ENCODE measurements at regions not wholly inside any gene's neighbourhood (a gene's known extent, or its start where the extent isn't known, plus 50 kb on each side); places are given as distances from the start of the nearest gene placed in this dataset.

DNA sequence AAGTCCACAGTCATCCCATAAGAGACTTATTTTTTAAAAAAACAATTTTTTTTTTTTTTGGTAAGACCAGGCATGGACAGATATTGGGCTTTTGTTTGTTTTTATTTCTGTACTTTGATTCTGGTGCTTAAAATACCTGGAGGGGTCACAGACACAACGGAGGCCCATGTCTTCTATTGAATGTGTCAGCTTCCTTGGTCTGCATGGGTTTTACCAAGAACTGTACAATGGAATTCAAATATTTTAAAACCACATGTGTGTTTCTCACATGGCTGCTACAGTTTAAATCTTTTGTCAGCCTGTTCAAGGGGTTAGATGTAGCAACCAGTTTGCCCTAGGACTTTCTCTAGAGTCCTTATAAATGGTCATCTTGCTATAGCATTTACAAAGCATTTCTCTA, 139.8 kb downstream of the SOX4 start:
- Histone ChIP-seq H3K4me1 (ENCODE audit: control insufficient read depth in 1 of 2, insufficient read depth in 2 of 2, low read depth in 1 of 2, low read length in 1 of 2) (peaks cover 13 to 15% of the 10 kb centered on the region in 2 experiments), H3K27me3 (ENCODE audit: insufficient read depth) (no peaks in the 10 kb centered on the region), H3K4me3 (ENCODE audit: low read depth in 2 of 2, low read length in 1 of 2) (no peak overlapping the region), H2AFZ (ENCODE audit: low read depth) (no peak overlapping the region), H3K9me3 (no peaks in the 10 kb centered on the region), H3F3A (replicated peaks; ENCODE audit: insufficient read depth) (peaks cover 9% of the 10 kb centered on the region), H3K4me2 (peak overlapping the region; percentile 46; the same call in 1 of the 2 replicates), H3K79me2 (ENCODE audit: insufficient read depth) (peaks cover 80% of the 10 kb centered on the region), H3K36me3 (replicated peaks in 1 of 2; ENCODE audit: control insufficient read depth in 1 of 2, insufficient read depth in 2 of 2, low read length in 1 of 2) (no peaks in the 10 kb centered on the region), H3K27ac (ENCODE audit: low read depth in 2 of 2, low read length in 1 of 2) (peak overlapping the region; percentile 31 to 57; a peak in 2 of 4 replicates), H3K9ac (no peak overlapping the region), H3K9me2 (no peaks in the 10 kb centered on the region), H4K20me1 (ENCODE audit: insufficient read depth) (peaks cover 13% of the 10 kb centered on the region; the same call in 1 of the 2 replicates)
- WGBS (ENCODE audit: low lambda C conversion rate) = 26% methylated on average over 1 of the region's 1 CpG
- DNase-seq = no peak
- TF ChIP-seq, protein P1, sequence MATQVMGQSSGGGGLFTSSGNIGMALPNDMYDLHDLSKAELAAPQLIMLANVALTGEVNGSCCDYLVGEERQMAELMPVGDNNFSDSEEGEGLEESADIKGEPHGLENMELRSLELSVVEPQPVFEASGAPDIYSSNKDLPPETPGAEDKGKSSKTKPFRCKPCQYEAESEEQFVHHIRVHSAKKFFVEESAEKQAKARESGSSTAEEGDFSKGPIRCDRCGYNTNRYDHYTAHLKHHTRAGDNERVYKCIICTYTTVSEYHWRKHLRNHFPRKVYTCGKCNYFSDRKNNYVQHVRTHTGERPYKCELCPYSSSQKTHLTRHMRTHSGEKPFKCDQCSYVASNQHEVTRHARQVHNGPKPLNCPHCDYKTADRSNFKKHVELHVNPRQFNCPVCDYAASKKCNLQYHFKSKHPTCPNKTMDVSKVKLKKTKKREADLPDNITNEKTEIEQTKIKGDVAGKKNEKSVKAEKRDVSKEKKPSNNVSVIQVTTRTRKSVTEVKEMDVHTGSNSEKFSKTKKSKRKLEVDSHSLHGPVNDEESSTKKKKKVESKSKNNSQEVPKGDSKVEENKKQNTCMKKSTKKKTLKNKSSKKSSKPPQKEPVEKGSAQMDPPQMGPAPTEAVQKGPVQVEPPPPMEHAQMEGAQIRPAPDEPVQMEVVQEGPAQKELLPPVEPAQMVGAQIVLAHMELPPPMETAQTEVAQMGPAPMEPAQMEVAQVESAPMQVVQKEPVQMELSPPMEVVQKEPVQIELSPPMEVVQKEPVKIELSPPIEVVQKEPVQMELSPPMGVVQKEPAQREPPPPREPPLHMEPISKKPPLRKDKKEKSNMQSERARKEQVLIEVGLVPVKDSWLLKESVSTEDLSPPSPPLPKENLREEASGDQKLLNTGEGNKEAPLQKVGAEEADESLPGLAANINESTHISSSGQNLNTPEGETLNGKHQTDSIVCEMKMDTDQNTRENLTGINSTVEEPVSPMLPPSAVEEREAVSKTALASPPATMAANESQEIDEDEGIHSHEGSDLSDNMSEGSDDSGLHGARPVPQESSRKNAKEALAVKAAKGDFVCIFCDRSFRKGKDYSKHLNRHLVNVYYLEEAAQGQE (IDR thresholded peaks at IDR 0.05; ENCODE audit: low read depth, low read length) = no peak
- TF ChIP-seq GATA2 (CRISPR knock-in tag; IDR thresholded peaks at IDR 0.05) (no peak), FOXJ3 (CRISPR knock-in tag; IDR thresholded peaks at IDR 0.05) (no peak), POLR2AphosphoS5 (IDR thresholded peaks at IDR 0.05; ENCODE audit: low read depth, low read length) (no peak), MEF2A (IDR thresholded peaks at IDR 0.05; ENCODE audit: borderline replicate concordance, low read depth) (no peak), FOSL2 (IDR thresholded peaks at IDR 0.05; ENCODE audit: borderline replicate concordance, low read depth) (no peak), NFIC (IDR thresholded peaks at IDR 0.05; ENCODE audit: borderline replicate concordance) (no peak), SIN3A (IDR thresholded peaks at IDR 0.05; ENCODE audit: borderline replicate concordance, low read depth, low read length) (no peak), SMC3 (IDR thresholded peaks at IDR 0.05; ENCODE audit: low read depth, low read length) (no peak), TAF1 (IDR thresholded peaks at IDR 0.05; ENCODE audit: borderline replicate concordance, low read depth, low read length) (no peak), TCF12 (IDR thresholded peaks at IDR 0.05) (no peak), JUND (IDR thresholded peaks at IDR 0.05) (no peak), CHD2 (IDR thresholded peaks at IDR 0.05; ENCODE audit: low read length, partially characterized antibody) (no peak), RFX5 (IDR thresholded peaks at IDR 0.05; ENCODE audit: low read length) (no peak), NRF1 (IDR thresholded peaks at IDR 0.05; ENCODE audit: low read depth, low read length) (no peak), TEAD4 (IDR thresholded peaks at IDR 0.05; ENCODE audit: borderline replicate concordance, insufficient read depth) (no peak), FOXM1 (IDR thresholded peaks at IDR 0.05; ENCODE audit: low read depth) (no peak)
- TF ChIP-seq, protein P2, sequence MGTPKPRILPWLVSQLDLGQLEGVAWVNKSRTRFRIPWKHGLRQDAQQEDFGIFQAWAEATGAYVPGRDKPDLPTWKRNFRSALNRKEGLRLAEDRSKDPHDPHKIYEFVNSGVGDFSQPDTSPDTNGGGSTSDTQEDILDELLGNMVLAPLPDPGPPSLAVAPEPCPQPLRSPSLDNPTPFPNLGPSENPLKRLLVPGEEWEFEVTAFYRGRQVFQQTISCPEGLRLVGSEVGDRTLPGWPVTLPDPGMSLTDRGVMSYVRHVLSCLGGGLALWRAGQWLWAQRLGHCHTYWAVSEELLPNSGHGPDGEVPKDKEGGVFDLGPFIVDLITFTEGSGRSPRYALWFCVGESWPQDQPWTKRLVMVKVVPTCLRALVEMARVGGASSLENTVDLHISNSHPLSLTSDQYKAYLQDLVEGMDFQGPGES (IDR thresholded peaks at IDR 0.05; ENCODE audit: low read depth, low read length) = no peak
- TF ChIP-seq, protein P3, sequence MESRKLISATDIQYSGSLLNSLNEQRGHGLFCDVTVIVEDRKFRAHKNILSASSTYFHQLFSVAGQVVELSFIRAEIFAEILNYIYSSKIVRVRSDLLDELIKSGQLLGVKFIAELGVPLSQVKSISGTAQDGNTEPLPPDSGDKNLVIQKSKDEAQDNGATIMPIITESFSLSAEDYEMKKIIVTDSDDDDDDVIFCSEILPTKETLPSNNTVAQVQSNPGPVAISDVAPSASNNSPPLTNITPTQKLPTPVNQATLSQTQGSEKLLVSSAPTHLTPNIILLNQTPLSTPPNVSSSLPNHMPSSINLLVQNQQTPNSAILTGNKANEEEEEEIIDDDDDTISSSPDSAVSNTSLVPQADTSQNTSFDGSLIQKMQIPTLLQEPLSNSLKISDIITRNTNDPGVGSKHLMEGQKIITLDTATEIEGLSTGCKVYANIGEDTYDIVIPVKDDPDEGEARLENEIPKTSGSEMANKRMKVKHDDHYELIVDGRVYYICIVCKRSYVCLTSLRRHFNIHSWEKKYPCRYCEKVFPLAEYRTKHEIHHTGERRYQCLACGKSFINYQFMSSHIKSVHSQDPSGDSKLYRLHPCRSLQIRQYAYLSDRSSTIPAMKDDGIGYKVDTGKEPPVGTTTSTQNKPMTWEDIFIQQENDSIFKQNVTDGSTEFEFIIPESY (IDR thresholded peaks at IDR 0.05; ENCODE audit: borderline replicate concordance, low read depth) = no peak
- POLR2A ChIA-PET = no interaction called here
- CTCF ChIA-PET = no interaction called here
